ENCODE measurements at regions not wholly inside any gene's neighbourhood (a gene's known extent, or its start where the extent isn't known, plus 50 kb on each side); places are given as distances from the start of the nearest gene placed in this dataset.

GRCh38 chr4:14868426-14869395 is 133.6 kb upstream of the CPEB2 start:
- TF ChIP-seq GATA2 (IDR thresholded peaks at IDR 0.05; ENCODE audit: low read depth, low read length), result no peak
- no peak for TF ChIP-seq GATA3 (IDR thresholded peaks at IDR 0.05; ENCODE audit: low read depth, low read length)

Measured in SH-SY5Y (cell line).